ENCODE measurements at regions not wholly inside any gene's neighbourhood (a gene's known extent, or its start where the extent isn't known, plus 50 kb on each side); places are given as distances from the start of the nearest gene placed in this dataset.

DNA sequence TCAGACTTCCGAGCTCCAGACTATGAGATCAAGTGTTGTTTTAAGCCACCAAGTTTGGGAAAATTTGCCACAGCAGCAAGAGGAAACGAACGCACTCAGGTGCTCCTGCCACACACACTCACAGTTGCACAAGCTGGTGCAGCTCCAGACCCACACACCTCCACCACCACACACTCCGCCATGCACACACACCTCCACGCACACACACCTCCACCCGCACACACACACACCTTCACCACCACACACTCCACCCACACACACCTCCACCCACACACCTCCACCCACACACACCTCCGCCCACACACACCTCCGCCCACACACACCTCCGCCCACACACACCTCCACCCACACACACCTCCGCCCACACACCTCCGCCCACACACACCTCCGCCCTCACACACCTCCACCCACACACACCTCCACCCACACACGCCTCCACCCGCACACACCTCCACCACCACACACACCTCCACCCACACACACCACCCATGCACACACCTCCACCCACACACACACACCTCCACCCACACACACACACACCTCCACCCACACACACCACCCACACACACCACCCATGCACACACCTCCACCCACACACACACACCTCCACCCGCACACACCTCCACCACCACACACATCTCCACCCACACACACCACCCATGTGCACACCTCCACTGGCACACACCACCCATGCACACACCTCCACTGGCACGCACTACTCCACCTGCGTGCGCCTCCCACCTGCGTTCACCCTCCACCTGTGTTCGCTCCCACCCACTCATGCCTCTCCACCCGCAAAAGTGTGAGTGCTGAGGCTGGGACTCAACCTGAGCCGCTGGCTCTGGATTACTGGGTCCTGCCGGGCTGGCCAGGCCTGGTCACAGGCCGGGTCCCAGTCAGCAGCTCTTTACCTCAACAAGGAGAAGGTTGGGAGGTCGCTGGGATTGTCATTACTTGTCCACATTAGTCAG, 175.6 kb downstream of the BMP7 start:
- ATAC-seq: no peak

- no peak for ATAC-seq
Observed at GRCh38 chr20:57091748-57092111, 174.7 kb downstream of the BMP7 start.

- ATAC-seq: peak; percentile 68
Observed at GRCh38 chr20:57092112-57092899, 174.1 kb downstream of the BMP7 start.

- no peak for ATAC-seq
Observed at GRCh38 chr20:57092900-57093530, 173.4 kb downstream of the BMP7 start.

GRCh38 chr20:57093766-57094165, 172.7 kb downstream of the BMP7 start:
- no peak for ATAC-seq

DNA sequence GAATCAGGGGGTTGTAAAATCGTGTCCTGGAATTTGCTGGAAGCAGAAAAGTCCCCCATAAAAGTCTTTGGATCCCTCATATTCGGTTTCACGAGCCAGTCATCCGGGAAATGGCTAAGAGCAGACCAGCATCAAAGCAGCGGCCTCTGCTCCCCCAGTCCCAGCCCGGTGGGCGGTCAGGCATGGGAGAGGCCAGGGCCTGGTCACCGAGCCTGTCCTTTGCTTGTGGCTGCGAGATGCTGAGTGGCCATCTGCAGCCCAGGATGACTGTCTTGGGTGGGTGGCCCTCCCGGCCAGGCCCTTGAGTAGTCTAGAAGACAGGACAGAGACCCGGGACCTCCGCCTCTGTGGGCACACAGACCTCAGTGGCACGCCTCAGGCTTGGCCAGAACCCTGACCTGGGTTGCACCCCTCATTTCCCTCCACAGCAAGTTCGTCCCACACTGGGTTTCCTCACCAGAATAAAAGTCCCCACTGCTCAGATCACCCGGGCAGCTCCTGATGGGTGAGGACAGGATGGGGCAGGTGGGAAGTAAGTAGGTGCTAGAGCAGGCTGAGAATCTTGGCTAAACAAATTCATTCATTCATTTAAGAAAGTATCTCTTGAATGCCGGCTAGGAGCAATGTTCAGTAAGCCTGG, 172.1 kb downstream of the BMP7 start:
- no peak for ATAC-seq

GRCh38 chr20:57094991-57095390, 171.4 kb downstream of the BMP7 start:
- ATAC-seq: no peak

DNA sequence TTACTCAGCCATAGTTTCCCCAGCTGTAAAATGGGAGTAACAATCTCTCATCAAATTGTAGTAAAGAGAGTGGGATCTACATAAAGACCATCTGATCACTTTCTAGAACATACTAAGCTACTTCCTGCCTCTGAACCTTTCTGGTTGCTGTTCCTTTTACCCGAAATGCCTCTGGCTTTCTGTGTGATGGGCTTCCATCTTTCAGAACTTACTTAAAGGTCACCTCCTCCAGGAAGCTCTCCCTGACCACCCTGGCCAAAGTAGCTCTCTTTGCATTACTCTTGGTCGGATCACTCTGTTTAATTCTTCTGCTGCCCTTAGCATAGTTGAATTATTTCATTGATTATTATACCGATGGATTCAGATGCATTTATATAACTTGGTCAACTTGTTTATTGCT, 171.0 kb downstream of the BMP7 start:
- ATAC-seq: no peak

GRCh38 chr20:57097245-57097915, 169.1 kb downstream of the BMP7 start:
- peak; percentile 48 for ATAC-seq

GRCh38 chr20:57102160-57102559, 164.3 kb downstream of the BMP7 start:
- ATAC-seq: no peak

DNA sequence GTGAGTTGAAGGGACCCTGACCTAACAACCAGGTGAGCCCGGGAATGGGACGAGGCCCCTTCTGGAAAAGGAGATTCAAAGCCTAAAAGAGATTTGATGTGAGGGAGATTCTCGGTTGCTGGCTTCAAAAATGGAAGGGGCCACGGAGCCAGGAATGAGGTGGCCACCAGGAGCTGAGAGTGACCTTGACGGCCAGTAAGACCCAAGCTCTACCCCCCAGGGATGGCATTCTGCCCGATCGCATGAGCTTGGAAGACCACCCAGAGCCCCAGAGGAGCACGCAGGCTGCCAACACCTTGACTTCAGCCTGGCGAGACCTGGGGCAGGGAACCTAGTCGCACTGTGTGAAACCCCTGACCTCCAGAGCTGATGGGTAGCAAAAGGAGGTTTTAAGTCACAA, 163.9 kb downstream of the BMP7 start:
- ATAC-seq: no peak

DNA sequence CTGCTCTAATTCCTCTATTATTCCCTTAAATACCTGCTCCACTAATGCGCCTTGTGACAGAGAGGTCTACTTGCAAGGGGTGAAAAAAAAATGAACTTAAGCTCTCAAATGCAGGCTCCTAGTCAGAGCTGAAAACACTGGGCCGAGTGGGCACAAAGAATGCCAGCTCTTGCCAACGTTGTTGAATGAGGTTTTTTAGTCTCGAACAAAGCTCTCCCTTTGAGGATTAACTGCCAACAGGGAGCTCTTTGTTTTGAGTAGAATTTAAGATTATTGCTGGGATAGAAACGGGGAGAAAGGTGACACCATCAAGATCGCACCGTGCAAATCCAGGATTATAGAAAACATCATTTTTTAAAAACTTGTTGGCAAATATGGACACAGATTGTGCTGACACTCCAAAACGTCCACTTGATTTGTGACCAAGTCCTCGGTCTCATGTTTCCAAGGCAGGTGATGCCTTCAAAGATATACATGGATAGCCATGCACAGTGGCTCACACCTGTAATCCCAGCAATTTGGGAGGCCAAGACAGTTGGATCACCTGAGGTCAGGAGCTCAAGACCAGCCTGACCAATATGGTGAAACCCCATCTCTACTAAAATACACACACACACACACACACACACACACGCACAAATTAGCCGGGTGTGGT, 163.2 kb downstream of the BMP7 start:
- no peak for ATAC-seq

GRCh38 chr20:57104113-57104512, 162.3 kb downstream of the BMP7 start:
- ATAC-seq: no peak

DNA sequence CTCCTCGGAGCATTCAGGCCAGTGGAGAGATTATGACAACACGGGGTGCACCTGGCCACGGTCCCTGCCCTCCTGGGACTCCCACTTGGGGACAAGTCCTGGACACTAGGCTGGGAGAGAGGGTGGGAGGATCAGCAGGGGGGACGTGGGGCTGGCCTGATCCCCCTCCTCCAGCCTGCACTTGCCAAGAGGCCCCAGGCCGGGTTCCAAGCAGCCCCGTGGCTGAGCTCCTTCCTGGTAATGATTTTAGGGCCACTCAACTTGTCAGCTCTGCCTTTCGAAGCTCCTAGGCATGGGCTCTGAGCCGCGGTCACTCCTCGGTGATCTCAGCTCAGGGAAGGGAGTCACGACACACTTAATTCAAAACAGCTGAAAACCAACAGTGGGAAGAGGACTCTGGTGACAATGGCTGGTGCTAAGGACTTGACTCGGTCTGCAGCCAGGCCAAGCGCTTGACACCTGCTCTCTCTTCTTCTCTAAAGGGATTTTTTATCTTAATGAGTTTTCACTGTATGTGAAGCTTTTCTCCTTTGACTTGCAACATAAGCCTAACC, 161.7 kb downstream of the BMP7 start:
- ATAC-seq: no peak

DNA sequence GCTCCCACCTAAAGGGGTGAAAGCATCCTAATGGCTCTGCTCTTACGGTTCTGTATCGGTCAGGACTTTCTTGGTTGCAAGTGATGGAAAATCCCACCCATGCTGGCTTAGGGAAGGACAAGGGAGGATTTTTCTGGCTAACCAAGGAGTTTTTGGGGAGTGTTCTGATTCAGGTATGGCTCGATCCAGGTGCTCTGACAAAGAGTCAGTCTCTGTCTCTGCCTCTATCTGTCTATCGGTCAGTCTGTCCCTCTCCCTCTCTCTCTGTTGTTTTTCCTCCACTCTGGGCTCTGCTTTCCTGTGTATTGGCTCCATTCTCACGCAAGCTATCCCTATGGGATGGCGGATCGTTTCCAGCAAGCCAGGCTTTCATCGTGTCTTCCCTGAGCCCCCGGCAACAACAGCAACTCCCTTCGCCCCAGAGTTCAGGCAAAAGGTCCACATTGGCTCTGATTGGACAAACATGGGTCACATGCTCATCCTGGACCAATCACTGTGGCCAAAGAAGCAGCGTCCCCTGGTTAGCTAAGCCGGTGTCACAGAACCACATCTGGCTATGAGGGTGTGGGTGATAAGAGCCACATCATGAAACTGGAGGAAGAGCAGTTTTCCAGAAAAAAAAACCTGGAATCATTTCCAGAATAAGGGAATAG, 160.3 kb downstream of the BMP7 start:
- no peak for ATAC-seq

DNA sequence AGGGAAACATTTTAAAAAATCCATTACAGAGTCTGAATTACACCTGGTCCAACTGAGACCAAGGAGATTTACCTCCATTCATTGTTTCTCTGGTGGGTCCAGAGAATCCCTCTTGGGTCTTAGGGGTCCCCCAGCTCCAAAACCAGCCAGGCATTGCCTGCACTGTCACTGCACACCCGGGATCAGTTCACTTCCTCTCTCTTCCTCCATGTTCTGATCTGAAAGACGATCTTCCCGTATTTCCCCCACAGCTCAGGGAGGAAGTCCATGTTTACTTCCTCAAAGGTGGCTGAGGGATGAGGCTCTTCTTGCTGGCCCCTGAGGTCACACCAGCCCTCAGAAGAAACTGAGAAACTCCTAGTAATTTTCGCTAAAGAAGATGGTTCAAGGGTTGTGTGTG, 159.7 kb downstream of the BMP7 start:
- ATAC-seq: no peak

DNA sequence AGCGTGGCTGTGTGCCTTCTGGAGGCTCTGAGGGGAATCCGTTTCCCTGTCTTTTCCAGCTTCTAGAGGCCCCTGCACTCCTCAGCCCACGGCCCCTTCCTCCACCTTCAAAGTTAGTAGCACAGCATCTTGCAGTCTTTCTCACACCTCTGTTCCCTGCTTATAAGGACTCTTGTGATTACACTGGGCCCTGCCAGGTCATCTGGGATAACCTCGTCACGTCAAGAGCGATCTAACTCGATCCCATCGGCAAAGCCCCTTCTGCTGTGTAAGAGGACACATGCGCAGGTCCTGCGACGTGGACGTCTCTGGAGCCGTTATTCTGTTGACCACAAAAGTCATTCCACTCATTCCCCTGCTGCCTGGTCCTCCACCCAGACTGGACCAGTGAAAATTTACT, 159.2 kb downstream of the BMP7 start:
- ATAC-seq: no peak

- ATAC-seq: no peak
Observed at GRCh38 chr20:57108218-57108617, 158.2 kb downstream of the BMP7 start.

DNA sequence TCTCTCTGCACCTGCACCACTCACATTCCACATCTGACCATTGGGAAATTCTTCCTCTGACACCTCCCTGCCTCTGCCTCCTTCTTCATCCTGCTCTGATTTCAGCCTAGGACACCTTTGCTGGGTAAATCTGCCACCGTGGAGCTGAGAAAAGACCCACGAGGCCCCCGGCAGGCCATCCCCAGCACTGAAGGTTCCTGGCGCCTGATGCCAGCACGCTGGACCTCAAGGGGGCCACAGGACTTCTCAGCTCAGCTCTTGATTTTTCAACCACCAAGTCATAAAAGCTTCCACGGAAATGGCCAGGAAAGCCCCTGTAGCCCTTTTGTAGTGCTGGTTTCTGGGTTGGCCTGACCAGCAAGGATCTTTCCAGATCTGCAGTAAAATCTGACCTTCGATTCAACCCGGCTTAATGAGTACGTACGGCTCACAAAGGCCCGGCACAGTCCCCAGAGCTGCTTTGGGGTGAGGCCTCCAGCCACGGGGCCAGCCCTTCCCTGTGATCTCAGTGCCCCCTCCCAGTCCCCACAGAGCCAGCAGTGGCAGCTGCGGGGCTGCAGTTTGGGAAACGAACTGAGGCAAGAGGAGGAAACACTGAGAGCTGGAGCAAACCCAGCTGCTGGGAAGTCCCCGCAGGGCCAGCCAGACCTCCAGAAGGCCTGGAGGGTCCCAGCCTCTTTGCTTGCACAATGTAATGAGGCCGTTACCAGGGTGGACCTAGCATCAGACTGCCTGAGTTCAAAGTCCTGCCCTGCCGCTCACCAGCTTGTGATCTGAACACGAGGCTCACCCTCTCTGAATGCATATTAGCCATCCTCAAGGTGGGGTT, 157.5 kb downstream of the BMP7 start:
- peak; percentile 39 for ATAC-seq

DNA sequence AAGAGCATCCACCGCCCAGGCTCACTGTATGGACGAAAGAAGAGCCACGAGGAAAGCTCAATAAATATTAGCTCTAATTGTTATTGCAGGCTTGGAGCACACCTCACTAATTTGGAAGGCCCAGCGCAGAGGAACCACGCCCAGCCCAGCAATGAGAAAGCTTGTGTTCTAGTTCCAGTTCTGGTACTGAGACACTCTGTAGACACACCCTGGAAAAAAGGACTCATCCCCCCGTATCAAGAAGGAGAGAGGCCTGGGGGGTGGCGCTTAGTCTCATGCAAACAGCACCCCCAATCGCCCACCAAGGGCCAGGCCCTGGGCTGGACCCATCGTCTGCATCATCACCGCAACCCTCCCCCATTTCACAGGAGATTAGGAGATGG, 156.9 kb downstream of the BMP7 start:
- ATAC-seq: peak; percentile 9

Measured in esophagus mucosa (tissue), 1 donor.